Right ventricle myocardium superior (tissue), 1 donor: ENCODE measurements at regions not wholly inside any gene's neighbourhood (a gene's known extent, or its start where the extent isn't known, plus 50 kb on each side); places are given as distances from the start of the nearest gene placed in this dataset.
"Not testable (repeated sequence)": the region's sequence is repeated elsewhere in the genome, so short reads cannot be mapped to it uniquely, and the experiment has no call there.

ENCODE experiments used
- ATAC-seq: fragments of 200-7000 bp; cut with Tn5 transposase; one replicate; pipeline ENCODE4 v1.9.1; 2020; ENCODE audit warnings: mild to moderate bottlenecking; ENCODE audit not compliant: poor library complexity
- DNase-seq: peaks from one replicate; pipeline ENCODE4 v3.0.0-alpha.2; 2020
- intact Hi-C: fragments of 100-400 bp; cut with DNase I; formaldehyde crosslinking; loops from one replicate; pipeline ENCODE4 v1.11.2; 2022
- donor health status: DM: no; HTN: yes; CAD: no; lungs with severe emphysema.

DNA sequence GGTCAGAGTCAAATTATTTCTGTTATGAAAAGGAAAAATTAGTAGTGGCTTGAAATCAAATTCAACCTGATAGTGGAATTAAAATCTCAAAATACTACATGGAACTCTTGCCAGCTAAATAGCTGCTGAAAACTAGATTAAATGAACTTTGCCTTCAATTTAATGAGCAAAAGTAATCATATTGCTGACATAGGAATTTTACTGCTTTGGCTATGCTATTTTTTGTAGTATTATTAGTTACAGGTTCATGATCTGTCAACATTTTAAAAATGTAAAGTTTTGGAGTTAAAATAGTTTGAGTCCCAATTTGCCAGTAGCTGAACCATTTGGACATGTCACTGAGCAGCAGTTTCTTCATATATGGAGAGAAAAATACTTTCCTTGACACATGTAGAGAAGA, 81.4 kb downstream of the RERGL start:
- ATAC-seq (no peak), DNase-seq (no peak)
- intact Hi-C loops = no loop called here

- intact Hi-C loops = no loop called here
- ATAC-seq = no peak
Measured at GRCh38 chr12:17999174-17999801, 90.7 kb downstream of the RERGL start.

GRCh38 chr12:17992002-17992656, 97.9 kb downstream of the RERGL start:
- DNase-seq = no peak
- no peak for ATAC-seq
- intact Hi-C loops = no loop called here

More at GRCh38 chr12:17999174-17999801, 90.7 kb downstream of the RERGL start:
- no peak for DNase-seq

DNA sequence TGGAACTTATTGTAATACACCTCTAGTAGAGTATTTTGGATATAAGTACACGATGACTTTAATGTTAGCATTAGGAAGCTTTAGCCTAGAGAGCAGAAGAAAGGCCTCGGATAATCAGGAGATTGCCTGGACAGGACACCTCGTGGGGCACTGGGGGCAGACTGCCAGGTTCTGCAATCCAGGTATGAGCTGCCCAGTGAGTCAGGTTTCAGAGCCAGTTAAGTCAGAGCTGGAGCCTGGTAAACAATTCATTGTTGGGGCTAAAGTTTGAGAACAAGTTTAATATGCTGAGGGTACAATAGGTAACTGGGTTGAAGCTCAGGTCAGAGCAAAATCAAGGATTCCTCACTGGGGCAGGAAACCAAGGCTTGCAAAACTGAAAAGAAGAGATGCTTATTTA, 107.4 kb downstream of the RERGL start:
- intact Hi-C loops = no loop called here
- no peak for ATAC-seq
- no peak for DNase-seq

GRCh38 chr12:17976202-17976601, 113.8 kb downstream of the RERGL start:
- DNase-seq (no peak), ATAC-seq (no peak)
- intact Hi-C loops = no loop called here

- no peak for ATAC-seq
- intact Hi-C loops = no loop called here
- DNase-seq = no peak
Measured at GRCh38 chr12:17975763-17976162, 114.2 kb downstream of the RERGL start.

- ATAC-seq = no peak
- intact Hi-C loops = no loop called here
Measured at GRCh38 chr12:17975239-17975638, 114.8 kb downstream of the RERGL start.

DNA sequence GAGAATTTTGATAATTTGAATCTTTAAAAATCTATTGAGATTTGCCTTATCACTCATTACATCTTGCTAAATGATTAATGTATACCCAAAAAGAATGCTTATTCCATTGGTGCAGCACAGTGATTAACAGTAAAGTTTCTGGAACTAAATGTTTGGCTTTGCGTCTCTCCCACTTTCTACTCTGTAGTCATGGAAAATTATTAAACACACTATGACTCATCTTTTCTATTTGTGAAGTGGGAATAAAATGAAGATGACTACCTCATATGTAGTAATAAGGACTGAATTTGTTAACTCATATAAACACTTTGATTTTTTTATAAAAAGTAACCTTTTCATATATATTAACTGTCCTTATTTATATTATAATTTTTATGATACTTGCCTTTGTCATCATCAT, 118.1 kb downstream of the RERGL start:
- DNase-seq = no peak
- intact Hi-C loops = no loop called here
- no peak for ATAC-seq

More at GRCh38 chr12:17975239-17975638, 114.8 kb downstream of the RERGL start:
- no peak for DNase-seq

GRCh38 chr12:17954788-17955187, 135.2 kb downstream of the RERGL start:
- ATAC-seq (no peak), DNase-seq (no peak)
- intact Hi-C loops = no loop called here

DNA sequence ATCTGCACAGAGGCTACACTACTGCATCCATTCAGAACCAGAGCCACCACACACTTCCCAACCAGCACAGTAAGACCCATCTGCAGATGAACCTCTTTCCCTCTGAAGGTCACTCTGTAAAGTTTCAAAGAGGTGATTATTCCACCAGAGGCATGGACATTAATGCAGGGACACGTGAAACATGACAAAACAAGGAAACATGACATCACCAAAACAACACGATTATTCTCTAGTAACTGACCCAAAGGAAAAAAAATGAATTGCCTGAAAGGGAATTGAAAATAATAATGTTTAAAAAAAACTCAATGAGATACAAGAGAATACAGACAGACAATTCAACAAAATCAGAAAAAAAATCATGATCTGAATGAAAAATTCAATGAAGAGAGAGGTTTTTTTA, 139.1 kb downstream of the RERGL start:
- ATAC-seq = no peak
- DNase-seq = no peak
- intact Hi-C loops = no loop called here

DNA sequence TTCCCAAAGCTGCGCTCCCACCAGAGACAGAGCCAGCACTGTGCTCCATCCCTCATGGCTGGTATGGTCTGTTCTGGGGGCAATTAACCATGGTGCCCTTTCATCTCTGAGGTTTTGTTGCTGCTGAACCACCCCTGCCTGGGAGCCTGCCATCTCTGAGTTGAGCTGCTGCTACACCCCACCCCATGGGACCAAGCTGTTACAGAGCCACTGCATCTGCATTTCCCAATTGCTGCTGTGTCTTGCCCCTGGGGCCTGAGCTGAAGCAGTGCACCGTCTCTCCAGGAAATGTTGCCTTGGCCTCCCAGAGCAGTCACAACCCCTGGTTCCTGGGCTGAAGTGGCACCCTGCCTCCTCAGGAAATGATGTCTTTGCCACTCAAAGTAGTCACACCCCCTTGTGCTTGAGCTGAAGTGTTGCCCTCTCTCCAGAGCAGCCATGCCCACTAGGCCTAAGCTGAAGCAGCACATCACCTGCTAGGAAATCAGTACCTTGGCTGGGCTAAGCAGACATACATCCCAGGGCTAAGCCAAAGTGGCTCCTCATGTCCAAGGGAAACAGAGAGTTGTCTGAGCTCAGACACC, 140.3 kb downstream of the RERGL start:
- DNase-seq (no peak), ATAC-seq (no peak)
- intact Hi-C loops = no loop called here

- ATAC-seq = no peak
- DNase-seq = no peak
- intact Hi-C loops = no loop called here
Measured at GRCh38 chr12:17928708-17929366, 161.2 kb downstream of the RERGL start.

- no peak for DNase-seq
- intact Hi-C loops = no loop called here
Measured at GRCh38 chr12:17918013-17918412, 172.0 kb downstream of the RERGL start.

DNA sequence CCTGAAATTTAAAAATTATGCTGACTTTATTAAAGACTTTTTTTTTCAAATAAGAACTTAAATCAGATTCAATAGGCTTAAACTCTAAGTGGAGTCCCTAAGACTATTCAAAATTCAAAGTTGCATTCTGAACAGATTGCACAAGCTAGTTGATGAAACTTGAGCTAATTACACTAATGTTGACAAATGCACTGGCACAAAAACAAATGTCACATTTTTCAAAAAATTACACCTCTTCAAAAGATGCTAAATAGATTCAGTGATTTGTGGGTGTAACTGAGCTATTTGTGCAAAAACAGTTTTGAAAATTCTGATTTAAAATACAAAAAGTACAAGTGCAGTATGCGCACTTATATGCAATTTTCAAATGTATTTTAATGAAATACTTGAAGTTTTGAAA, 205.4 kb downstream of the RERGL start:
- no peak for ATAC-seq
- intact Hi-C loops = no loop called here
- no peak for DNase-seq

More at GRCh38 chr12:17918013-17918412, 172.0 kb downstream of the RERGL start:
- no peak for ATAC-seq

- DNase-seq (no peak), ATAC-seq (no peak)
- intact Hi-C loops = no loop called here
Measured at GRCh38 chr12:17878714-17879113, 211.3 kb downstream of the RERGL start.

DNA sequence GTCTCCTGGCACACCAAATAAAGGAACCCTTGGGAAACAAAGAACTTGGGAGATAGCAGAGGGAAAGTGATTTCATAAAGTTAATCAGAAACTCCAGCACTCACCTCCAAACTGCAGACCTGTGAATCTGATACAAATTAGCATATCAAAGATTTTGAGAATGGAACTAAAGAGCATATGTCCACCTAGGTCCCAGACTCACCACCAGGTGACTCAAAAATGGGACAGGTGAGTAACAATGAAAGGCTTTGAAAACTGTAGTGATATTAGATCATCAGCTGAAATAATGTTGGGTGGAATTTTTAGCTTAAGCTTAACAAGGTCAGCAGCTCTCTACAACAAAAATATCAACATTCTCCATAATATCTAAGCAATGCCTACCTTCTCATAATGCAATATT, 214.8 kb downstream of the RERGL start:
- ATAC-seq (no peak), DNase-seq (no peak)
- intact Hi-C loops = no loop called here

- ATAC-seq (no peak), DNase-seq (no peak)
- intact Hi-C loops = no loop called here
Measured at GRCh38 chr12:17866802-17867201, 223.2 kb downstream of the RERGL start.

DNA sequence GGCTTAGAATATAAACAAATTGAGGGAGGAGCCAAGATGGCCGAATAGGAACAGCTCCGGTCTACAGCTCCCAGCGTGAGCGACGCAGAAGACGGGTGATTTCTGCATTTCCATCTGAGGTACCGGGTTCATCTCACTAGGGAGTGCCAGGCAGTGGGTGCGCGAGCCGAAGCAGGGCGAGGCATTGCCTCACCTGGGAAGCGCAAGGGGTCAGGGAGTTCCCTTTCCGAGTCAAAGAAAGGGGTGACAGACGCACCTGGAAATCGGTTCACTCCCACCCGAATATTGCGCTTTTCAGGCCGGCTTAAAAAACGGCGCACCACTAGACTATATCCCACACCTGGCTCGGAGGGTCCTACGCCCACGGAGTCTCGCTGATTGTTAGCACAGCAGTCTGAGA, 234.4 kb downstream of the RERGL start:
- DNase-seq, intact Hi-C loops, ATAC-seq: not testable (repeated sequence)

DNA sequence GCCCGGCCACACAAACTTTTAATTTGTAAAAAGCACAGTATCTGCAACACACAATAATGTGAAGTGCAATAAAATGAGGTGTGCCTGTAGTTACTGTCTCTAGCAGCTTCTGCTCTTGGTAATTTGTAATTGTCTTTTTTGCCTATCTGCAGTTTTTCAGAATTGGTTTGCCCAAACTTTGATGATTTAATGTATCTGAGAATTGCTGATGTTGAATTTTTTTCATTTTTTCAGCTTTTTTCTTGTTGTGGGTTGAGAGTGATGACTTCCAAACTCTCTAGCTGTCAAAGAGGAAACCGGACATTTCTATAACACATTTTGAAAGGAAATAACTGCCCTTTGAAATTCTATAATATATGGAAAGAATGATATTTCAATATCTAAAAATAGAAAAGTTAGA, 236.9 kb downstream of the RERGL start:
- DNase-seq = no peak
- ATAC-seq = no peak
- intact Hi-C loops = loop anchor here (5.0 kb wide), 1 partner anchor 91 kb away; no protein-coding TSS in a partner anchor

DNA sequence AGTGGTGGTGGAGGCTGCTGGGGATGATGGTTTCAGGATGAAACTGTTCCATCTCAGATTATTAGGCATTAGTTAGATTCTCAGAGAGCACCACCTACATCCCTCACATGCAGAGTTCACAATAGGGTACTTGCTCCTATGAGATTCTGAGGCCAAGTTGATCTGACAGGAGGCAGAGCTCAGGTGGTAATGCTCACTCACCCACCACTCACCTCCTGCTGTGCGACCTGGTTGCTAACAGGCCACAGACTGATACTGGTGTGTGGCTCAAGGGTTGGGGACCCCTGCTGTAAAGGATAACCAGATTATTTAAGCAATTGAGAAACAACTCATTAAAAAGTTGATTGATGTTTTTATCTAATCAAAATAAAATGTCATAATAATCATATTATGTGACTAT, 248.5 kb downstream of the RERGL start:
- intact Hi-C loops = no loop called here
- no peak for ATAC-seq
- DNase-seq = no peak
